ENCODE measurements at regions not wholly inside any gene's neighbourhood (a gene's known extent, or its start where the extent isn't known, plus 50 kb on each side); places are given as distances from the start of the nearest gene placed in this dataset.

DNA sequence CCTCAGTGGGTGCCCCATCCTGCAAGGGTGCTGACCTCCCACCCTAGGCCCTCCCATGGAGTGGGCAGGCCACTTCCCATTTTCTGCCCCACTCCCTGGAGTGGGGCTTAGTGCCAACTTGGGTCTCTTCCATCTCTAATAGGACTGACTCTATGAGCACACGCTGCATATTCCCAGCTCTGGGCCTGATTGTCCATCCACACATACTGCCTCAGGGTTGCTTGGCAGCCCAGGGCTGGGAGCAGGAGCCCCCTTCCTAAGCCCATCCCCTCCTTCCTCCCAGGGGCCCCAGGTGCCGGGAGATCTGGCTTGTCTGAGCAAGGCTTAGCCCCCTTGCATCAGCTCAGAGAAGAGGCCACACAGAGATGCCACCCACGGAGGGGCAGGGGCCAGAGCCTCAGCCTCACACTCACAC lies 55.1 kb downstream of the PJA1 start:
- H3K9me3 Mint-ChIP-seq, result no peaks in the 10 kb centered on the region
- H3K27me3 Mint-ChIP-seq, result no peaks in the 10 kb centered on the region
- H3K27ac Mint-ChIP-seq, result no peak overlapping the region
- ChIA-PET CTCF (no interaction called here), POLR2A (no interaction called here)
- no peaks in the 10 kb centered on the region for H3K36me3 Mint-ChIP-seq (ENCODE audit: low read depth)
- H3K4me3 Mint-ChIP-seq, result no peak overlapping the region
- peaks cover under 1% of the 10 kb centered on the region for H3K4me1 Mint-ChIP-seq
- DNase-seq, result no peak

DNA sequence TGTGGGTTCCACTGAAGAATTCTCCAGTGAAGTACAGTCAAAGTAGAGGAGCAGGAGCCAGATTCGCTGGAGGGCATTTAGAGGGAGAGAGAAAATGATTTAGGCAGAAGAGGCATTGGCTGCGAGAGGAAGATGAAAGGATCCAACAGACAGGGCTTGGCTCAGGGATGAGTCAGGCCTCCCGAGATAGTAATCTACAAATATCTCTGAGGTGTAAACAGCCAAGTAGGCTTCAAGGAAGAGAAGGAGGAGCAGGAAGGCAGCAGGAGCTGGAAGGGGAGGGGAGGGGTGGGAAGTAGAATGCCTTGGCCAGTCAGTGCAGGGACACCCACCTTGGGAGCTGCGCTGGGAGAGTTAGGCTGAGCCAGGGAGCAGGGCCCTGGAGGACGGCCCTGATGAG lies 55.5 kb downstream of the PJA1 start:
- POLR2A ChIA-PET, result no interaction called here
- no peaks in the 10 kb centered on the region for H3K4me1 Mint-ChIP-seq
- DNase-seq, result no peak
- no peaks in the 10 kb centered on the region for H3K27me3 Mint-ChIP-seq
- H3K27ac Mint-ChIP-seq, result no peak overlapping the region
- H3K36me3 Mint-ChIP-seq (ENCODE audit: low read depth), result no peaks in the 10 kb centered on the region
- H3K9me3 Mint-ChIP-seq, result no peaks in the 10 kb centered on the region
- H3K4me3 Mint-ChIP-seq, result no peak overlapping the region
- CTCF ChIA-PET, result no interaction called here

DNA sequence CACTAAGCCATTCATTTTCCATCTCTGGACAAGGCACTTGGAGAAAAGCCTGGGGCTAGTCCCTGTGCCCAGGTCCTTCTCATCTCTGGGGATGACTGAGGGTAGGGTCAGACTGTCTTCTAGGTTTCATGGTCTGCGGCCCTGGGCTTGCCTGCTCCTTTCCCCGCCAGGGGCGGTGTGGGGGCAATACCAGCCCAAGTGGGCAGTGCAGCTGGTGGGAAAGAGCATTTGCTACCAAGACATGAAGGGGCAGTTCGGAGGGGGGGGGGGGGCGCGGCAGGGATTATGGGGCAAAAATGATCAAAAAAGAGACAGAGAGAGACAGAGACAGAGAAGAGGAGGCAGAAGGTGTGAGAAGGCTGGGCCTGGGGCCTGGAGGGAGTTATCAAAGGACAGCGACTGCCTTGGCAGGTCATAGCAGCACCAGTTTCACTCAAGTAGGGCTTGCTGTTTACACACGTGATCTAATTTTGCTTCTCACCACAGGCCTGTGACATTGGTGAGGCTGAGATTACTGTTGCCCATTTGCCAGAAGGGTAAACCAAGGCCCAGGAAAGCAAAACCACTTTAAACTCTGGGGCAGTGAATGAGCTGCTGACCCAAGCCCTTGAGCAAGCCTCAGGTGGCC lies 56.1 kb downstream of the PJA1 start:
- Mint-ChIP-seq H3K9me3 (no peaks in the 10 kb centered on the region), H3K4me1 (no peaks in the 10 kb centered on the region), H3K27ac (no peak overlapping the region), H3K4me3 (no peak overlapping the region), H3K36me3 (ENCODE audit: low read depth) (no peaks in the 10 kb centered on the region), H3K27me3 (no peaks in the 10 kb centered on the region)
- no peak for DNase-seq
- POLR2A ChIA-PET, result no interaction called here
- CTCF ChIA-PET, result no interaction called here

DNA sequence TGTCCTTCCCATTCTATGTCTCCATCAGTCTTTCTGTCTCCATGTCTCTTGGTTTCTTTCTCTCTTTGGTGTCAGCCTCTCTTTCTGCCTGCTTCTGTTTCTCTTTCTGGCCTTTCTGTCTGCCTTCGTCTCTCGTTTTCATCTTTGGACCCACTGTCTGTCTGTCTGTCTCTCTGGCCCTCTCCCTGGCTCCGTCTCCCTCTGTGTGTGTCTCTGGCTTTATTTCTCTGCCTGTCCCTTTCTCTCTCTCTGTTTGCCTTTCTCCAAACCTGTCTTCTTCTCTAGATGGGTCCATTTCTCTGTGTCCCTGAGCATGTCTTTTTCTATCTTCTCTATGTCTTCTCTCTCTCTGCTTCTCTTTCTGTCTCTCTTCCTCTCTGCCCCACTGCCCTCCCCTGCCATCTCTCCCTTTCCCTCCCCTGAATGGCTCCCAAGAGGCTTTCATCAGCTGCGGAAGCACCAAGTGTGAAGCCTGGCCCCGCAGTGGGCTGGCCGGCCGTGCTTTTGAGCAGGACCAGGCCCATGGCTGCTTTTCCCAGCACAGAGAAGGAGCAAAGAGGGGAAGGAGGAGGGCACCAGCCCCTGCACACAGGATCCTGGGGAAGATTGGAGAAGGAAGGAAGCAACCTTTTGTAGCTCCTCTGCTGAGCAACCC lies 57.4 kb downstream of the PJA1 start:
- DNase-seq, result no peak
- H3K27me3 Mint-ChIP-seq, result no peaks in the 10 kb centered on the region
- H3K4me3 Mint-ChIP-seq, result no peak overlapping the region
- no peaks in the 10 kb centered on the region for H3K9me3 Mint-ChIP-seq
- ChIA-PET CTCF (no interaction called here), POLR2A (no interaction called here)
- no peaks in the 10 kb centered on the region for H3K36me3 Mint-ChIP-seq (ENCODE audit: low read depth)
- no peaks in the 10 kb centered on the region for H3K4me1 Mint-ChIP-seq
- H3K27ac Mint-ChIP-seq, result no peak overlapping the region

DNA sequence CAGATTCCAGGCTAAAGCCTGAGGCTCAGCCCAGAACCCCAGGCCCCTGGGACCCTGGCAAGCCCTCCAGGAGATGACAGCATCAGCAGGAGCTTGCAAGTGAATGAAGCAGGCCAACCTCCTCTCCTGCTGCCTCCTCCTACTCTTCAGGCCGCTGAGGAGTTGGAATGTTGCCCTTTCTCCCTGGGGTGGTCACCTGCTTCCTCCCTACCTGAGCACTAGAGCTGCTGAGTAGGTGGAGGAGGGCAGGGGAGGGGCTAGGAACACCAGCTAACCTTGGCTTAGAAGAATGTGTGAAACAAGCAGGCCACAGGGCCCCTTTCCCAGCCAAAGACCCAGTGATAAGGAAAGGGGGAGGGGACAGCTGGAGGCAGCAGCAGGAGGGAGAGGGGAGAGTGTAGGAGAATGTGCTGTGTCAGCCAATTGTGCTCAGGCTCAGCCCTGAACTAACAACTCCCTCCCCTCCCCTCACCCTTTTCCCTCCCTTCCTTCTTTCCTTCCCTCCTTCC lies 58.0 kb downstream of the PJA1 start:
- ChIA-PET POLR2A (no interaction called here), CTCF (no interaction called here)
- Mint-ChIP-seq H3K4me3 (no peak overlapping the region), H3K9me3 (no peaks in the 10 kb centered on the region), H3K4me1 (no peaks in the 10 kb centered on the region), H3K27me3 (no peaks in the 10 kb centered on the region), H3K36me3 (ENCODE audit: low read depth) (no peaks in the 10 kb centered on the region), H3K27ac (no peak overlapping the region)
- no peak for DNase-seq

DNA sequence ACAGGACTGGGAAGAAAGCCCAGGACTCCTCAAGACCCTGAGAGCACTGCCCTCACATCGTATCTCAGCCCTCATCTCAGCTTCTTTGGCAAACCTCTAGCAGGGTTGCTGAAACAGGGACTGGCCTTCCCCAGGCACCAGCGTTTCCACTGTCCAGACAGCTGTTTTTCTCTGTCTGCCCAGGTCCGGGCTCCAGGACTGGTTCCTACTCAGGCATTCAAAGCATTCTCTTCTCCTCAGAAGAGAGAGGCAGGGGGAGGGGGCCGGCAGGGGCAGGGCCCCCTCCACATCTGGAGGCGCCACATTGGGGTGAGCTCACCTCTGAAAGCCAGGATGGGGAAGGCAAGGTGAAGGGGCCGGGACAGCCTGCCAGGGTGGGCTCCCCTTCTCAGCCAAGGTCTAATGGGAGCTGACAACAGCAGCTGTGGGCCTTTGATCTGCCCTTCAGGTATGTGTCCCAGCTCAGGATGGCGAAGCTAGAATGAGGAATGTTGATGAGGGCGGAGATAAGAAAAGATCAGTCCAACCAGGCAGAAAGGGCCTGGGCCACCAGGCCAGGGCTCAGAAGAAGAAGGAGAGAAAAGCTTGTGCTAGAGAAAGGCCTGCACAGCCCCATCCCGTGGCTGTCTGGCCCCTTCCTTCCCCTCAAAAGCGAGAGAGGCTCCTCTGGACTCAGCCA lies 60.4 kb downstream of the PJA1 start:
- ChIA-PET CTCF (no interaction called here), POLR2A (no interaction called here)
- Mint-ChIP-seq H3K27ac (no peak overlapping the region), H3K27me3 (no peaks in the 10 kb centered on the region), H3K4me3 (no peak overlapping the region), H3K9me3 (no peaks in the 10 kb centered on the region), H3K36me3 (ENCODE audit: low read depth) (no peaks in the 10 kb centered on the region), H3K4me1 (no peaks in the 10 kb centered on the region)
- no peak for DNase-seq

DNA sequence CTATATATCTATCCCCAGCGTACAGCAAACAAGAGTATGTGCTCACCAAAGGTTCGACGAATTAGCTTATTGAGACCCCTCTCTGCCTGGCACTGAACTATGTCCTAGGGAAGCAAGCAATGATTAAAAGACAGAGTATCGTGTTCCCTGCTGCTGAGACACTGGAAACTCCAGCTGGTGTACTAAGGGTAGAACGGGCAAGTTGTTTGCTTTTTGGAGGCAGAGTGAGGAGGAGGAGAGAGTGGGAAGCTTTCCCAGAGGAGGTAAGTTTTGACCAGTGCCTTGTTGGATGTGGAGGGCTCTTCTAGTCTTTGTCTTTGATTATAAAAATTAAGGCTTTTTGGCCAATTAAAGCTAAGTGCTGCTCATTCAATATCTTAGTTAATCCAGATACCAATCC lies 61.7 kb downstream of the PJA1 start:
- no peaks in the 10 kb centered on the region for H3K27me3 Mint-ChIP-seq
- CTCF ChIA-PET, result interaction anchor here (0.5 kb wide), 1 partner anchor 745 kb away, joined by 3 read pairs; no protein-coding TSS in a partner anchor
- no peak overlapping the region for H3K27ac Mint-ChIP-seq

DNA sequence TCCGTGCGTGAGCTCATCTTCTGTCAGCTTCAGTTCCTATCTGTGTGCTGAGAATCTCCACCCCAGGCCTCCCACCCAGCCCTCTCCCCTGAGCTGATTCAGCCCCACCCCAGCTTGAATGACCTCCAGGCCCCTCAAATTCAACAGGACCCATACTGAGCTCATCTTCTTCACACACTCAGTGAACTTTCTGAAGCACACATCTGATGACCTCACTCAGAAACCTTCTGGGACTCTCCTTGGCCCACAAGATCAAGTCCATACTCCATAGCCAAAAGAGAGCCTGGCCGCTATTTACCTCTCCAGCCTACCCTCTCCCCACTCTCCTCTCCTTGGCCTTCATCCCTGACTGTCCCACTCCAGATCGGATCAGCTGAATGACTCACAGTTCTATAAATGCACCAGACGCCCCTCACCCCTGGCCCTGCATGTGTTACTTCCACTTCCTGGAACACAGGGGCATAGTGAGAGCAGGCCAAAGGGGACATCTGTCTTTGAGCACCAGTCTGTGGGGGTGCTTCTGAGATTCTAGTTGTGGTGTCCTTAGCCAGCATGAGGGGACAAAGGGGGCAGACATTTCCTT lies 62.5 kb downstream of the PJA1 start:
- no peak overlapping the region for H3K4me3 Mint-ChIP-seq
- H3K36me3 Mint-ChIP-seq (ENCODE audit: low read depth), result no peaks in the 10 kb centered on the region
- no peaks in the 10 kb centered on the region for H3K27me3 Mint-ChIP-seq
- DNase-seq, result no peak
- ChIA-PET POLR2A (no interaction called here), CTCF (interaction anchor here (0.5 to 1.2 kb wide), 2 partner anchors 12 to 746 kb away, joined by 3 read pairs; no protein-coding TSS in a partner anchor)
- no peak overlapping the region for H3K27ac Mint-ChIP-seq
- H3K9me3 Mint-ChIP-seq, result no peaks in the 10 kb centered on the region
- H3K4me1 Mint-ChIP-seq, result no peaks in the 10 kb centered on the region

More for the DNA sequence above, 61.7 kb downstream of the PJA1 start:
- Mint-ChIP-seq H3K36me3 (ENCODE audit: low read depth) (no peaks in the 10 kb centered on the region), H3K4me1 (no peaks in the 10 kb centered on the region), H3K9me3 (no peaks in the 10 kb centered on the region), H3K4me3 (no peak overlapping the region)
- DNase-seq, result no peak
- POLR2A ChIA-PET, result no interaction called here

DNA sequence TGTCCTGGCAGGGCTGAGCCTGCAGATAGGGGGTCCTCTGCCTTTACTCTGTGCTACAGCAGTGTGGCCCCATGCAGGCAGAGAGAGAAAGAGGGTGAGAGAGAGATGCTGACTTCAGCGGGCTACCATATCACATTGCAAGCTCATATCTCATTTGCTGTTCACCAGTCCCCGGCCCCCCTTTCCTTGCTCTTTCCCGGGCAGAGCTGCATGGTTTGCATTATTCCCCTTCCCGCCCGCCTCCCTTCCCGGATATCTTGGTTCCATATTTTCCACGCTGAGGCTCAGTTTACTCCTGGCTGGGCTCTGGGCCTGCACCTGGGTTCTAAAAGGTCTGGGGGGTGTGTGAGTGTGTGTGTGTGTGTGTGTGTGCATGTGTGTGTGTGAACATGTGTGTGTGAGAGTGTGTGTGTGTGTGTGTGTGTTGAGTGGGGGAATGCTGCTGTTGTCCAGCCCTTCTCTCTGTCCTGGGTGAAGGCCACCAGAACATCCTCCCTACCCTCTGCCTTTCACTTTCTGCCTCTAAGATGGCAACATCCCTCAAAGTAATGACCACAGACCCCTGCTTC lies 63.5 kb downstream of the PJA1 start:
- no peak overlapping the region for H3K4me3 Mint-ChIP-seq
- no peaks in the 10 kb centered on the region for H3K9me3 Mint-ChIP-seq
- ChIA-PET CTCF (no interaction called here), POLR2A (no interaction called here)
- no peaks in the 10 kb centered on the region for H3K36me3 Mint-ChIP-seq (ENCODE audit: low read depth)
- no peak overlapping the region for H3K27ac Mint-ChIP-seq
- no peaks in the 10 kb centered on the region for H3K4me1 Mint-ChIP-seq
- no peaks in the 10 kb centered on the region for H3K27me3 Mint-ChIP-seq
- no peak for DNase-seq

DNA sequence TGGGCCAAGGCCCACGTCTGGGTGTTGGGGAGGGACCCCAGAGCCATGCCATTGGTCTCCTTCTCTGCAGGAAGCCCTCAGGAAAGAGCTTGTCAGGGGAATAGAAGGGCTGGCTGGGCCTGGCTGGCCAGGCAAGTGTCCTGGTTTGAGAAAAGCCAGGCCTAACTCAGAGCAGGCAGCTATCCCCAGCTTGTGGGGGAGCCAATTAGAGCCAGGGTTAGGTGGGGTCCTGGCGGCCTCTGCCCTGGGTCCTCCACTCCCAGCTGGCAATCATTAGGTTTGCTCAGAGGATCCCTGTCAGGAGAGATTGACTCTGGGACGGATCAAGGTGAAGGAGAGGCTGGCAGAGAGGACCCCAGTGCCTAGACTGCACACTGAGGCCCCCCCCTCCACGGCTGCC lies 64.8 kb downstream of the PJA1 start:
- DNase-seq, result no peak
- Mint-ChIP-seq H3K27ac (no peak overlapping the region), H3K27me3 (no peaks in the 10 kb centered on the region), H3K4me3 (no peak overlapping the region), H3K9me3 (no peaks in the 10 kb centered on the region), H3K4me1 (no peaks in the 10 kb centered on the region), H3K36me3 (ENCODE audit: low read depth) (no peaks in the 10 kb centered on the region)
- ChIA-PET CTCF (interaction anchor here (0.7 kb wide), 1 partner anchor 46 kb away, joined by 3 read pairs; no protein-coding TSS in a partner anchor), POLR2A (no interaction called here)

DNA sequence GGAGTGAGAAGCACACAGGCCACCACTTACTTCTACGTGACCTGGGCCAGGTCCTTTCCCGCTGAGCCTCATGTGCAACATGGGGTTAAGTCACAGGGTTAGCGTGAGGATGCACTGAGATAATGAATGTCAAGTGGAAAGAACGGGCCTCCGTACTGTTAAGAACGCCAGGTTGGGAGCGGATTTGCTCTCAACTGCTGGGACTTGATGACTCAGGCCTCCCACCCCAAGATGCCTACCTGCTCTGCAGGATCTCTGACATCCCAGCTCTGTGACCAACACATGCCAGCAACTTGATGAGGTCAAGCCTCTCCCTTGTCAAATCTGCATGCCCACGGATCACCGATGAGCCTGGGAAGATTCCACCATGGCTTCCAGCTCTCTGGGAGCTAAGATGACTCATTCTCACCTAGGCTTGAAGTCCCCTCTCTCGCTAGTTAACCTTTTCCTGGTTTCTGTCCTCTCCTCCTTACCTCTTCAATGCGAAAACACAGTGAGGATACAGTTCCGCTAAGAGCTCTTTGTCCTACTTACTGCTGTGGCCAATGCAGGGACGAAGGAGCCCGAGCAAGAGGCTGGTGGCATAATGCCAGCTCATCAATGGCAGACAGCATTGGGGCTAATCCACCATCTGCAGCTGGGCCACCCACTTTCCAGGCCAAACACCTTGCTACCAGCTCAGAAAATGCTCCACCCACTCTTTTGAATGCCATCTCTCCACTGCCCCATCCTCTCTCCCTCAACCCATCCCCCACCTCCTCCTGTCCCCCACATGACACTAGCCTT lies 67.6 kb downstream of the PJA1 start:
- Mint-ChIP-seq H3K27me3 (no peaks in the 10 kb centered on the region), H3K4me3 (no peak overlapping the region), H3K4me1 (no peaks in the 10 kb centered on the region), H3K36me3 (ENCODE audit: low read depth) (no peaks in the 10 kb centered on the region), H3K9me3 (no peaks in the 10 kb centered on the region), H3K27ac (no peak overlapping the region)
- ChIA-PET CTCF (no interaction called here), POLR2A (no interaction called here)
- DNase-seq, result no peak

DNA sequence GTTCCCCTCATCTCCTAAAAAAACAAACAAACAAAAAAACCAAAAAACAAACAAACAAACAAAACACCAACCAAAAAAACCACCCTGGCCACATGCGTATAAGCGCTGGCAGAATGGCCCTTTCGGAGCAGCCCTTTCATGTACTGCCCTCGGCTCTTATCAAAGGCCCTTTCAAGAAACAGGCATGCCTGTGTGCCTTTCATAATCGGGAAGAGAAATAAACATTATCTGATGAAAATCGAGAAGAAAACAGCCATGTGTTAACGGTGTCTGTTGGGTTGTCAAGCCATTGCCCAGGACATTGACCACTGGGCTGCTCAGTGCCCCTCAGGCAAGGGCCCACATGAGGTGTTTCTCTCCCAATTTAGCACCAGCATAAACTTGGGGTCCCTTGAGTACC lies 68.3 kb downstream of the PJA1 start:
- no peak overlapping the region for H3K27ac Mint-ChIP-seq
- no peaks in the 10 kb centered on the region for H3K36me3 Mint-ChIP-seq (ENCODE audit: low read depth)
- no peak for DNase-seq
- no peak overlapping the region for H3K4me3 Mint-ChIP-seq
- CTCF ChIA-PET, result no interaction called here
- no peaks in the 10 kb centered on the region for H3K4me1 Mint-ChIP-seq
- H3K9me3 Mint-ChIP-seq, result no peaks in the 10 kb centered on the region
- no peaks in the 10 kb centered on the region for H3K27me3 Mint-ChIP-seq
- POLR2A ChIA-PET, result no interaction called here
